ENCODE measurements at regions not wholly inside any gene's neighbourhood (a gene's known extent, or its start where the extent isn't known, plus 50 kb on each side); places are given as distances from the start of the nearest gene placed in this dataset.

GRCh38 chr4:120293341-120293740, 226.7 kb upstream of the MAD2L1 start:
- no peak for TF ChIP-seq SIN3A (IDR thresholded peaks at IDR 0.05; ENCODE audit: borderline replicate concordance, insufficient read depth, low read depth, low read length)
- TF ChIP-seq POLR2AphosphoS5 (IDR thresholded peaks at IDR 0.05; ENCODE audit: low read depth, low read length), result no peak
- TF ChIP-seq CTCF (IDR thresholded peaks at IDR 0.05), result no peak
- TF ChIP-seq TCF7L2 (IDR thresholded peaks at IDR 0.05; ENCODE audit: low read depth, low read length), result no peak
- Histone ChIP-seq H3K27ac (ENCODE audit: low read length) (no peak overlapping the region), H3K9me3 (ENCODE audit: control insufficient read depth, insufficient read depth, low read depth, low read length) (no peaks in the 10 kb centered on the region), H3K27me3 (ENCODE audit: control insufficient read depth, insufficient read depth, low read length) (no peaks in the 10 kb centered on the region), H3K4me3 (ENCODE audit: low read depth in 2 of 2, low read length in 2 of 2) (no peak overlapping the region), H3K36me3 (ENCODE audit: control insufficient read depth, insufficient read depth, low read length) (no peaks in the 10 kb centered on the region), H3K4me1 (ENCODE audit: control insufficient read depth, insufficient read depth, low read length) (no peaks in the 10 kb centered on the region)
- POLR2A ChIA-PET, result no interaction called here
- CTCF ChIA-PET, result no interaction called here
- DNase-seq (ENCODE audit: low read depth, low spot score) (no peak), ATAC-seq (no peak)
- intact Hi-C loops (cut with micrococcal nuclease; ENCODE audit: unreplicated experiment), result no loop called here
- BruUV-seq (replicated peaks), result no TSS peak
- in situ Hi-C loops (cut with HindIII; ENCODE audit: low pct_unique_long_range_greater_than_20kb, low sequenced_read_pairs), result no loop called here

GRCh38 chr4:120291541-120291940, 224.9 kb upstream of the MAD2L1 start:
- TF ChIP-seq REST (IDR thresholded peaks at IDR 0.05; ENCODE audit: insufficient read depth in 1 of 2, low read depth in 2 of 2, low read length in 1 of 2), result no peak
- TF ChIP-seq SIN3A (IDR thresholded peaks at IDR 0.05; ENCODE audit: borderline replicate concordance, insufficient read depth, low read depth, low read length), result no peak
- no peak for TF ChIP-seq CTCF (IDR thresholded peaks at IDR 0.05)
- no peak for TF ChIP-seq POLR2AphosphoS5 (IDR thresholded peaks at IDR 0.05; ENCODE audit: low read depth, low read length)
- TF ChIP-seq TCF7L2 (IDR thresholded peaks at IDR 0.05; ENCODE audit: low read depth, low read length), result no peak
- Histone ChIP-seq H3K27ac (ENCODE audit: low read length) (no peak overlapping the region), H3K4me1 (ENCODE audit: control insufficient read depth, insufficient read depth, low read length) (no peaks in the 10 kb centered on the region), H3K36me3 (ENCODE audit: control insufficient read depth, insufficient read depth, low read length) (no peaks in the 10 kb centered on the region), H3K4me3 (ENCODE audit: low read depth in 2 of 2, low read length in 2 of 2) (no peak overlapping the region), H3K27me3 (ENCODE audit: control insufficient read depth, insufficient read depth, low read length) (no peaks in the 10 kb centered on the region), H3K9me3 (ENCODE audit: control insufficient read depth, insufficient read depth, low read depth, low read length) (no peaks in the 10 kb centered on the region)
- no peak for ATAC-seq
- intact Hi-C loops (cut with micrococcal nuclease; ENCODE audit: unreplicated experiment) (no loop called here), in situ Hi-C loops (cut with HindIII; ENCODE audit: low pct_unique_long_range_greater_than_20kb, low sequenced_read_pairs) (no loop called here)
- no peak for DNase-seq (ENCODE audit: low read depth, low spot score)
- no TSS peak for BruUV-seq (replicated peaks)
- ChIA-PET POLR2A (no interaction called here), CTCF (no interaction called here)

Data from Panc1 (cell line).